Left lobe of liver (tissue), 2 donors: ENCODE measurements at regions not wholly inside any gene's neighbourhood (a gene's known extent, or its start where the extent isn't known, plus 50 kb on each side); places are given as distances from the start of the nearest gene placed in this dataset.

Source experiments
- ATAC-seq: fragments of 200-7000 bp; cut with Tn5 transposase; one replicate; pipeline ENCODE4 v1.9.1; 2020; ENCODE audit warnings: mild to moderate bottlenecking, moderate library complexity
- DNase-seq: peaks from one replicate; pipeline ENCODE4 v3.0.0-alpha.2; 2020; ENCODE audit warnings: low spot score
- donor health status: DM: no; HTN: no; CAD: no; lungs with moderate emphysema.
- donor health status: DM: no; HTN: yes; CAD: no.

DNA sequence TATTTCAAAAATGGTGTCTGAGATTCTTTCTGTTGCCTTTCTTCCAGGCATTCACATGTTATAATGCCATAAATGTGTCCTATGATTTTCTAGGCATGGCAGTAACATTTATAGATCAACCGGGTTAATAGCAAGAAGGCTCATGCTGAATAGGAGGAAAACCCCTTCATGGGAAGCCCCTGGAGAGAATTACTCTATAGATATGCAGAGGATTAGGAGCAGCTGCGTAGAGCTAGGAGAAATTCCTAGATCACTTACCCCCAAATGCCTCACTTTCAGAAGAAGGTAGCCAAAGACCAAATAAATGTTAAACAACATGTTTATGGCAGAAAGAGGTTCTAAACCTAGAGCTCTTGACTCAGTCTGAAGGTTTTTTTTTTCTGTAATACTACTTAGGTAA is 153.4 kb upstream of the CTNNA2 start:
- DNase-seq = no peak
- ATAC-seq = no peak

DNA sequence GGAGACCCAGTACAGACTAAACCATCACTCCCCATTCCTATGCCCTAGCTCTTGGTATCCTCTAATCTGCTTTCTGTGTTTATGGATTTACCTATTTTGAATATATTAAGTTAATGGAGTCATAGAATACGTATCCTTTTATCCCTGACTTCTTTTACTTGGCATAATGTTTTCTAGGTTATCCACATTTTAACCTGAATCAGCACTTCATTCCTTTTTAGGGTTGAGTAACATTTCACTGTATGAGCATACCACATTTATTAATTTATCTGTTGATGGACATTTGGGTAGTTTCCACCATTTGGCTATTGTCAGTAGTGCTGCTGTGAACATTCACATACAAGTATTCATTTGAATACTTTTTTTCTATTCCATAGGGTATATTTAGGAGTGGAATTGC is 157.3 kb upstream of the CTNNA2 start:
- ATAC-seq (no peak), DNase-seq (no peak)

DNA sequence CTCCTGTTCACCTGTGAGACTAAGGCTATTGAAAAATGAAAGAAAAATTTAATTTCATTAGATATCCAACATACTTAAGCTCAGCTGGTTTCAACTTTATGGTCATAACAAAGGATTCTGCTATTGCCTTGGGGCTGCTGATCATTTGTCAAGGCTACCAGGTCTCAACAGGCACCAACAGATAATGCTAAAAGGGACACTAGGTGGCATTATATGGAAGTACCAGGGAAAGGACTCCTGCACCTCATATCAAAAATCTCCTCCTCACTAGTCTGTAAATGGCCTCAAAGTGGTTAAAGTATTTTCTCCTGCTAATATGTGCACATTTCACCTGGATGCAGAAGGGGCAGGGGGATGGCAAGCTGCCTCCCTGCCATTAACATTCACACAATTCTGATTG is 167.9 kb upstream of the REG3A start:
- ATAC-seq (no peak), DNase-seq (no peak)

DNA sequence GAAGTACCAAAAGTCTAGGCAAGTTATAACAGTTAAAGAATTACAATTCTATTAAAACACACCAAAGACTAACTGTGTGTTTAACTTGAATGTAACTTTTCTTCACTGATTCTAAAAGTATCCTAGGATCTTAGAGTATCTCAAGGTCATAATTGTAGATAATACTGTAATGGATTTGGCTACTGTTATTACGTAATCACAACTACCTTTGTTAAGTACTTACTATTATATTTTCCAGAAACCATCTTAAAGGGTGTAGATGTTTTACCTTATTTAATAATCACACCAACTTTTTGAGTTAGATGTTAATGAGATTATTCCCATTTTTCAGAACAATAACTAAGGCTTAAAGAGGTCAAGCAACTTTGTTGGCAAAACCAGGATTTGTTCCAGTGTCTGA is 161.3 kb upstream of the REG3A start:
- no peak for ATAC-seq
- DNase-seq = no peak

DNA sequence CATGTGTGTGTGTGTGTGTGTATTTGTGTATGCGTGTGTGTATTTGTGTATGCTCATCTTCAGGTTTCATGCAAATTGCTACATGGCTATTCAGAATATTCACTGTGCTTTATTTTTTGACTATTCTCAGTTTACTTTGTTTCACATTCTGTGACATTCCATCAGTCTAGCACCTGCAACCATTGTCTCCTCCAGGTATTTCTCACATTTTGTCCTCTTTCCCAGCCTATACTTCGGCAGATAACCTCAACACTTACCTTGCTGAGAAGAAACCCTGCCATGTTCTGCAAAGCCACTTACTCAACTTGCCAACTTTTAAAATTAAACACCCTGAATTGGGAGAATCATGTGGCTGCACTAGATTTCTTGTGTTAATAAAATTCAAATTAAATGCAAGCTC is 135.4 kb upstream of the REG3A start:
- ATAC-seq (no peak), DNase-seq (no peak)

DNA sequence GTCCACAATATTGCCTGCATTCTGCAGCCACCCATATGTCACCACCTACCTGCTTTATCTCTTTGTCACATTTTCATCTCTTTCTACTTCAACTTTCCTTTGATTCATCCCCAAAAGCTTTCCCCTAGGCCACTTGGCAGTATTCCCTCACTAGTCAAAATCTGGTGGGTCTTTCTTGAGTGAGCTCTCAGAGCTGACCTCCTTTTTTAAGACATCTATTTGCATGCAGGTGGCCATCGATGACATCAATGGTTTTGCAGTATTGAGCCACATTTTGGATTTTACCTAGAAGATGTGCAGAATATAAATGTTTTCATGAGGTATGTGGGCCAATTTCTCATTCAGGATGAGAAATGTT is 133.4 kb upstream of the REG3A start:
- DNase-seq (no peak), ATAC-seq (no peak)

DNA sequence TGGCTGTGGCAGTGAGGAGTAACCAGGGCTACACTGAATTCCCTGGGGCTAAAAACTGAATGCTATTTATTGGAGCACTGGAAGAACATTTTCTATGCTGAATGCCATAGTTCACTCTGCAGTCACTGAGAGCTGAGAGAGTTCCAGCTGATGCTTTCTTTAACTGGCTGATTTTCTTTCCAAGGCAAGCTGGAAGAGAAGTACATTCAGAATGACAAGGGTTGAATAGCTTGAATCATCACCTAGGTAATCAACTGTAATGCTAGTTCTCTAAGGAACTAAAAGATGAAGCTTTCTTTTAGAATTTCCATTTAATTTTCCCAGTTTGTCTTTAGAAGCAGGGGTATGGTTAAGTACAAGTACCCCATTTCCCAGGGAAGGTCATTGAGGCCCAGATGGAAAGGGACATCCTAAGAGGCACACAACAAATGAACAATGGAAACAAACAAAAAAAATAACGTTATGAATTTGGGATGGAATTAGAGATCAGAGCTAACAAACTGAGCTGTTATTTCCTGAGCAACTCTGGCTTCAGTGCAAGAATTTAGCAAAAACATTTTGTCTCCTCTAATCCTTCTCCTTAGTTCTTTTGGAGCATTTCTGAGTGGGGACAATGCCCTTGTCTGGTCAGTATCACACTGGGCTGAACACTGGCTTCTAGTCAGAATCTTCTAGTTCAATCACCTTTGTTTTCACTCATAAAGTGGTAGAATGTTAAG is 132.8 kb upstream of the REG3A start:
- no peak for DNase-seq
- ATAC-seq = no peak

DNA sequence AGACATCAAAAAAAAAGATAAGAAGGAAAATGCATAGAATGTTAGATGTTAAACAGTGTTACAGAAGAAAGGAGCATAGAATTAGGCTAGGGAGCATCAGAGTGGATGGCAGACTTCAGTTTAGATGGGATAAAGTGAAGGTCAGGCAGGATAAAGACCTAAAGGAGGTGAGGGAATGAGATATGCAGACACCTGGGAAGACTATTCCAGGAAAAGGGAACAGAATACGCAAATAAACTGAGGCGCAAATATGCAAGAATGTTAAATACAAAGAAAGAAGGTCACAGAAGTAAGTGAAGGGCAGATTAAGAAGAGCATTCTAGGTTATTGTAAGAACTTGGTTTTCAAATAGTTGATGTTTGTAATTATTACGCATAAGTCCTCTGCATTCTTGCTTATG is 116.3 kb upstream of the REG3A start:
- no peak for ATAC-seq
- no peak for DNase-seq

DNA sequence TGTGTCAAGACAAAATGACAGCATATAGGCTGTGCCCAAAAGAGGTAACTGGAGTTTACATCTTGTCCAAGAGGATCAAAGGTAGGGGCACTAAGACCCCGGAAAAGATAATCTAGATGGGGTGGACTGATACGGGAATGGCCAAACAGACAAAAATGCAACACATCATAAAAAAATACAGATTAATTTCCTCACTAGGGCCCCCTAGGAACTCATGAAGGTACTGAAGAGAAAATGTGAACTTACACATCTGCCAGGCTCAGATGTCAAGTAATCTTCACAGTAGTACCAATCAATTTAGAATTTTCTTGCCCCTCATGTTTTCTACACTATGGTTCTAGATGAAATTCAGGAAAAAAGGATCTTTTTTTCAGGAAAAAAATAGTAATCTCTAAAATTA is 115.6 kb upstream of the REG3A start:
- no peak for ATAC-seq
- DNase-seq = no peak

DNA sequence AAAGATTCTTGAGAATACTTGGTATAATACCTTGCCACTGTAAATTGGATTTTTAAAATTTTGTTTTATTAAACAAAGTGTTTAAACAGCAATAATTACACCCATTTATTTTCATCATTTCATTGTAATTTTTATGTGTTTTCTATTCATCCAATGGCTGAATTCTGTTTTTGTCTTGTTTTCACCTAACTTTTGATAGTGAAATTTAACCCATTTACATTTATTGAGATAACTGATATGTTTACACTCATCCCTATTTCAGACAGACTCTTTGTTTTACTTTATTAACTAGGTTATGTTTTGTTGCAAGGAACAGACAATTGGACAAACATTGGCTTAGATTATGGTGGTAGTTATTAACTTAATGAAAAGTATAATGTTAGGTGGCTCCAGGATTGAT is 113.1 kb upstream of the REG3A start:
- no peak for DNase-seq
- ATAC-seq = no peak

DNA sequence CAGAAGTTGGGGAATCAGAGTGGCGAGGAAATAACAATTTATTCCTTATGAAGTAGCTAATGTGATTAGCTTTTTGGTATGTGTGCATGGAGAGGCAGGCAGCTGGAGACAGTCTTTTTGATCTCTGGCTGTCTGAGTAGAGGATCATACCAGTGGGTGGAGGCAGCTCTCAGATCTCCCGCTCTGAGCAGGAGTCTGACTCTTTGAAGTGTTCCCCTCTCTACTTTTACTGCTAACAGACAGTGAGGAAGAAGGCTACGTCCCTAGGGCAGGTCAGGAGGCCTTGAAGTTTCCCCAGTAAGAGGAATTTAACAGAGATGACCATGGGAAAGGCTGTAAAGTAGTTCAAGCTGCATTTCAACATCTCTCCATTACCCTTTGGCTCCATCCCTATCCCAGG is 111.9 kb upstream of the REG3A start:
- no peak for ATAC-seq
- no peak for DNase-seq

DNA sequence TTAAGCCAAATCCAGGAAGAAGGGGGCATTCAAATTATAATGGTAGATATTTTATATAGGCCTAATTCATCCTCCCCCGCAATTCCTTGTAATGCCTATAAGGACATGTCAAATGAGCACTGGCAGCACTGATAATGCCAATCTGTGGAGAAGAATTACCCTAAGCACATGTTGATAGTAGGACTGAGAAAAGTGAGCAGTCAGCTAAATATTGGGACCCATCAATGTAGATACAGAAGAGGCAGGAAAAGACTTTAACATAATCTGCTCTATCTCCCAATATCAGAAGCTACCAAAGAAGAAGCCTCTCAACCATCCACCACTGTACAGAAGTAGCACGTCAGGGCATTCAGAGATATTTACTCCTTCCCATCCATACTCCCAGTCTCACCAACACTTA is 101.3 kb upstream of the REG3A start:
- no peak for ATAC-seq
- DNase-seq = no peak

DNA sequence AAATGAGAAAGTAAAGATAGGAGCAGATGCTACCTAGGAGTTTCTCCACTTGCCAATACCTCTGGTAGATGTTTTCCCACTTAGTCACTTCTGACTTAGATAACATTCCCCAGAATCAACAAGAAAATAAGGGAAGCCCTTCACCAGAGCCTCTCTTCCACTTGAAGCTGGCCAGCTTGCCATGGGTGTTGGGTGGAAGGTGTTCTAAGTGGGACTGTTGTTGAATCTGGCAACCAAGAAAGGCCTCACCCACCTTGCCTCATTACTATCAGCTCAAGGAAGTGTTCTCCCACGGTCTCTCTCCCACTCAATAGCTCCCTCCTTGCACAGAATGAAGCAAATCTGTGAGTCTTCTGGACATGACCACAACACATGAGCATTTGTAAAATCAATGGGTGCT is 100.4 kb upstream of the REG3A start:
- no peak for ATAC-seq
- no peak for DNase-seq

DNA sequence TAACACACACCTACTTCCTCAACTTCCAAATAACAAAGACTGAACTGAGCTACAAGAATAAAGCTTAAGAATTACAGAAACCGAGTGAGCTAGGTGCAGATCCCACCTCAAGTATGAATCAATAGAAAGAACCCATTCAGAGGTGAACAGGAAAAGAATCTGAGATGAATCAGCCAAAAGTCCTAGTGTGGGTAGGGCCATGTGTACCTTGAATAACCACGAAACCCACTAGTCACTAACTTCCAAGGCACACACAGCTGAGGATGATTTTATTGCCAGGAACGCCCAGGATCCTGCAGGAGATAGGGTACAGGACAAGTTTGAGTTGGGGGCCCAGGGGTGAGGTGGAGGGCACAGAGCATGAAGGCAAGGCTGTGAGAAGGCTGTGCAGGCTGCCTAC is 99.7 kb upstream of the REG3A start:
- ATAC-seq = no peak
- no peak for DNase-seq

DNA sequence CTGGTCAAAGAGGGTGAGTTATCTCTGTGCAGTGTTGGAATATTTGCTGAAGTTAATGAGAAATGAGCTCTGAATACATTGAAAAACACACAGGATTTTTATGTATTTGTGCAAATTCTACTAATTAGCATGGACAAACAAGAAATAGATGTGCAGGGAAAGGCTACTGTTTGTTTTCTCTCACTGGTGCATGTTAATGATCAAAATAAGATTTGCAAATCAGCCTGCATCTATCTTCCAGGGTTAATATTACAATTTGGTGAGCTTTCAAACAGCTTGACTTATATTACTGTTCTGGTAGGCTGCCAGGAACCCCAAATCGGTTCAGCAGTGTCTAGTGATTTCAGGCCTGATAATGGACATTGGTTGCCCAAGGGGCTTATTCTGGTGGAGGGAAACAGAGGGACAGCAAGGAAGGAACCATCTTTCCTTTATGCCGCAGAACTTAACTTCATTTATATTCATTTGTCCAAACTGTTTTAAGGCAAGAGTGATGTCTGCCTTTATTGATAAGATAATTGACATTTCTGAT is 93.8 kb upstream of the REG3A start:
- ATAC-seq (no peak), DNase-seq (no peak)

DNA sequence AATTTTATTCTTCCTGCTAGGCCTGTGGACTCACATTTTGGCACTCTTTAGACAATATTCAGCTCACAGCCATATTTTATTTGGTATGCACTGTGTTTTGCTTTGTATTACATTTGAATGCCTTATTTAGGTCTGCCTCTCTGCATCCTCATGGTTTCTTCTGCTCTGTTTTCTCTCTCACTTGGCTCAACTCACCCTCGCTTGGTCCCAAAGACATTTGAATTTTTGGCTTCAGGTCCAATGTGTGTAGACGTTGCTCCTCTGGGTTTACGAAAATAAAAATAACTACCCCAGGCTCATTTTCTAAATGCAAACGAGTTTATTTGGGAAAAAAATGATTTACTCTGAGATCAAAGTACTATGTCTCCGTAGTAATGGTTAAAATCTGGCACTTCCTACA is 91.1 kb upstream of the REG3A start:
- ATAC-seq (no peak), DNase-seq (no peak)

DNA sequence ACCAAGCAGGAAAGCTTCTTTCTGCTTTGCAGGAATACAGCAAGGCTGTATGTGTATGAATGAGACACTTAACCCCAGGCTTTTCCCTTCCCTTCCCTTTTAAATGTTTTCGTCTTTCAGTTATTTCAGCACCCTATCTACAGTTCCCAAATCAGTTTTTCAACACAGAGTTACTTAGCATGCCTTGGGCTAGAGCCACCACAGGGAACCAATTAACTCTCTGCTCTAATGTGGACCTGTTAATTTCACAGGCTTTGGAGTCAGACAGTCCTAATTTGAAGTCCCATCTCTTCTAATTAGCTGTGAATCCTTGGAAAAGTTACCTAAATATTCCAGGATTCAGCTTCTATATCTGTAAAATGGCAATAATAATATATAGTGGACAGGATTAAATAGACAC is 89.2 kb upstream of the REG3A start:
- DNase-seq (no peak), ATAC-seq (no peak)

DNA sequence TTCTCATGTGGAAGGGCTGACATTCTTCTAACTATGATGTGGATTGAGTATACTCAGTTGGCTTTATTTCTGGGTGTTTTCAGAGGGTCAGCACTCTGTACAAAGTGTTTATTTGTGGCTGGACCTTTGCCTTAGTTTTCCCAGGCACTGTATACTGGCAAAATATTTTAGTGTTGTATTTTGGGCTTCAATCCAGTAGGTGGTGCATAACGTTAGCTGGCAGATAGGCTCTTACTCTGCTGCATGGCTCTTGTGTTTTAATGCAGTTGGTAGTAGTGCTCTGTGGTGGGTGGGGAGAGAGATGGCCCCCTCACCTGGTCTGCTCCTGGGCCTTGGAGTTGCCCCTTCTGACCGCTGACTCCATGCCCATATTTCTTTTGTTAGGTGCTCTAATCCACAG is 75.6 kb upstream of the REG3A start:
- DNase-seq = no peak

DNA sequence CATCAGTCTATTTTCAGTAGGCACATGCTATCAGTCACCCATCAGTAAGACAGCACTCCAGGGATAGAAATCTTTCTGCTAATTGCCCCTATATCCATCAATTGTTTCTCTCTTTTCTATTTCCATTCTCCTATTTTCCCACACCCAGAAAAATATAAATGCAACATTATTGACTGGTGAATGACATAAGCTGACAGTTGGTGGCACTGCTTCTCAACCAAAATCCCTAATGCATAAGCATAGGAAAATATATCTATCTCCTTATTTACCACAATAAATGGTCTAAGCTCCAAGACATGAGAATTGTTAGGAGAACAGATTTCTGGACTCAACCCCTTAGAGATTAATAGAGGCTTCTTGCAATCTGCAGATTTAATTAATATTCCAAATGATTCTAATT is 64.0 kb upstream of the REG3A start:
- no peak for ATAC-seq
- no peak for DNase-seq

More for the DNA sequence above, 75.6 kb upstream of the REG3A start:
- ATAC-seq = peak; percentile 59

DNA sequence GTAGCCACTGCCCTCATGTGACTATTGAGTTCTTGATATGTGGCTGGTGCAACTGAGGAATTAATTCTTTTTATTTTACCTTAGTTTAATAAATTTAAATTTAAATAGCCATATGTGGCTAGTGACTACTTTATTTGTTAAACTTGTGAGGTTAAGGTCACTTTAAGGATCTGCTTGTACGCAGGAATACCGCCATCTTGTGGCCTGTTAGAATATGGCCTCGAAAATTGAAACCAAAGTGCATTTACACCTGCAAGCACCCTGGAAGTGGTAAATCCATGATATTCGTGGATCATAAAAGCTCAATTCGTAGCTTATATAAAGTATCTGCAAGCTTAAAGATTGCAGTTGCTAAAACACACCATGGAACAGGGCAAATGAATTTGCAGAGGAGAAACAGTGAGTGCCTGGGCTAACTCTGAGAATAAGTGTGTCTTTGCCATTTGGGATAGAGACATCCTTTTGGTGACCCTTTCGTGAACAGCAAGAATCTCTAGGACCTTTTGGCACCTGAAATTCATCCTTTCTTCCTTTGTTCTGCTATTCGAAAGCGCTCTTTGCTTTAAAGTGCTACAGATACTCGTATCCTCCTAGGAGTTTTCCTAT is 59.9 kb upstream of the REG3A start:
- ATAC-seq = peak; percentile 86
- no peak for DNase-seq

DNA sequence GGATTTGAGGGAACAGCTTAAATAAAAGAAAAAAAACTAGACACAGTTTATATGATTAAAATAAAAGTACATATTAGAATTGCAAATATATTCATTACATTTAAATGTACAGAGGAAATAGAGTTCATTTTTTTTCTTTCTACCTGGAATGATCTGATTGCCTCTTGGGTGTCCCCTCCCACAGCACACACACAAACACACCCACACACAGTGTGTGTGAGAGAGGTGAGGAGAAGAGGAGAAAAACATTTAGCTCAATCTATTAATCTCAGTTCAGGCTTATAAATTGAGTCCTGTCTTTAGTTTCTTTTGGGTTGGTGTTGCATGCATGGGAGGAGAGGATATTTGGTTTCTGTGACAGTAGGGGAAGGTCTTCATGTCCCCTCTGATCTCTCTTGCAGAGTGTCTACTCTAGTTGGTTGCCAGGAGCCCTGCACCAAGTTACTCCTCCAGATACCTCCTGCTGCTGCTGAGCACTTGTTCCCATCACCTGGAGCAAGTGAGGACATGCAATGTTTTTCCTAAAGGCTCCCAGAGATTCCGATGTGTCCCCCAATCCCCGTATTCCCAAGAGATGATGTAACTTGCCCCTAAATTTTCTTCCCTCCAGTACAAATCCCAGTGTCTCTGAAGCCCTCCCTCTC is 50.8 kb upstream of the REG3A start:
- no peak for ATAC-seq
- no peak for DNase-seq
